Osteoblast (primary cell): ENCODE measurements at regions not wholly inside any gene's neighbourhood (a gene's known extent, or its start where the extent isn't known, plus 50 kb on each side); places are given as distances from the start of the nearest gene placed in this dataset.
"Not testable (repeated sequence)": the region's sequence is repeated elsewhere in the genome, so short reads cannot be mapped to it uniquely, and the experiment has no call there.

Experiments used
- DNase-seq: peaks from one replicate; pipeline ENCODE4 v3.0.0; 2011; ENCODE audit warnings: low spot score, mixed read lengths; ENCODE audit not compliant: insufficient read length; ENCODE audit errors: missing footprints
- H2AFZ ChIP-seq: 2 replicates; pipeline ENCODE4 v1.6.0; 2011; ENCODE audit warnings: mild to moderate bottlenecking, low read length
- H3K27ac ChIP-seq: 2 replicates; pipeline ENCODE4 v1.5.1; 2011; ENCODE audit warnings: mild to moderate bottlenecking, low read depth, low read length, moderate library complexity
- H3K27me3 ChIP-seq: 2 replicates; pipeline ENCODE4 v1.6.0; 2012; ENCODE audit warnings: mild to moderate bottlenecking, control low read depth, inconsistent platforms, low read length, moderate library complexity; ENCODE audit not compliant: insufficient read depth
- H3K36me3 ChIP-seq: 2 replicates; pipeline ENCODE4 v1.5.1; 2011; ENCODE audit warnings: mild to moderate bottlenecking, low read length, control low read depth, moderate library complexity; ENCODE audit not compliant: insufficient read depth
- H3K4me1 ChIP-seq: 2 replicates; pipeline ENCODE4 v1.5.1; 2011; ENCODE audit warnings: mild to moderate bottlenecking, low read length, control low read depth, moderate library complexity; ENCODE audit not compliant: insufficient read depth
- H3K4me2 ChIP-seq: 2 replicates; pipeline ENCODE4 v1.6.0; 2011; ENCODE audit warnings: mild to moderate bottlenecking, low read length; ENCODE audit not compliant: insufficient read depth
- H3K4me3 ChIP-seq: fragments of 200-600 bp; sonication (generic); 3 replicates; pipeline ENCODE4 v1.5.1; 2012; ENCODE audit warnings: mild to moderate bottlenecking, low read length, inconsistent platforms; ENCODE audit not compliant: insufficient read depth
- H3K79me2 ChIP-seq: 2 replicates; pipeline ENCODE4 v1.6.0; 2012; ENCODE audit warnings: mild to moderate bottlenecking, low read length, control low read depth, inconsistent platforms; ENCODE audit not compliant: insufficient read depth
- H3K9me3 ChIP-seq: 2 replicates; pipeline ENCODE4 v1.5.1; 2011; ENCODE audit warnings: low read depth, low read length, control low read depth
- H4K20me1 ChIP-seq: 2 replicates; pipeline ENCODE4 v1.6.0; 2012; ENCODE audit warnings: mild to moderate bottlenecking, low read length, control low read depth; ENCODE audit not compliant: insufficient read depth
- TF ChIP-seq, protein P1 (sequence below): IDR thresholded peaks from 2 replicates; pipeline ENCODE4 v1.5.1; 2011; ENCODE audit warnings: mild to moderate bottlenecking, low read depth, low read length, moderate library complexity; ENCODE audit errors: extremely low read depth

DNA sequence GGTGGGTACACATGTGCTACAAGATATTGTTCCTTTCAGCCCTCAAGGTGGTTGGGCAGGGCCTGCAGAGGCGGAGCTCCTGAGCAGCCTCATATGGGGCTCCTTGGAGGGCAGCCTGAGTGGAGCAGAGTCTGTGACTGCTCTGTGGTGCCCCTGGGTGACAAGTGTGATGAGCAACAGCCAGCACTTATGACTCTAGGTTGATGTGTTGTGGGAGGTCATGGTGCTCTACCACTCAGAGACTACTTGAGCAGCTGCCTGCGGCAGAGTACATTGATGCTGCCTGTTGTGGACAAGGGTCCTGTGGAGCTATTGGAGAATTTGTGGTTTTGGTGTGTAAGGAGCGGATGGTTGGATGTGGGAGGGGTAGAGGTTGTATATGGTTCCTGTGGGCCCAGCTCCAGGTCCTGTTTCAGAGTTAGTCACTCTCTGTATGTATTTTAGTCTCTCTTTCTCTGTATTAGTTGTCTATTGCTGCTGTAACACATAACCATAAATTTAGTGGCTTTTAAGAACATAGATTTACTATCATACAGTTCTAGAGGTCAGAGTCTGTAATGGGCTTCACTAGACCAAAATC is 141.3 kb downstream of the SREK1 start:
- Histone ChIP-seq H3K27me3 (no peaks in the 10 kb centered on the region), H3K9me3 (no peaks in the 10 kb centered on the region), H3K27ac (no peak overlapping the region), H3K4me3 (no peak overlapping the region), H3K4me1 (no peaks in the 10 kb centered on the region), H3K36me3 (no peaks in the 10 kb centered on the region), H3K4me2 (no peak overlapping the region), H3K79me2 (no peaks in the 10 kb centered on the region), H2AFZ (no peak overlapping the region), H4K20me1 (no peaks in the 10 kb centered on the region)
- no peak for DNase-seq
- TF ChIP-seq, protein P1, sequence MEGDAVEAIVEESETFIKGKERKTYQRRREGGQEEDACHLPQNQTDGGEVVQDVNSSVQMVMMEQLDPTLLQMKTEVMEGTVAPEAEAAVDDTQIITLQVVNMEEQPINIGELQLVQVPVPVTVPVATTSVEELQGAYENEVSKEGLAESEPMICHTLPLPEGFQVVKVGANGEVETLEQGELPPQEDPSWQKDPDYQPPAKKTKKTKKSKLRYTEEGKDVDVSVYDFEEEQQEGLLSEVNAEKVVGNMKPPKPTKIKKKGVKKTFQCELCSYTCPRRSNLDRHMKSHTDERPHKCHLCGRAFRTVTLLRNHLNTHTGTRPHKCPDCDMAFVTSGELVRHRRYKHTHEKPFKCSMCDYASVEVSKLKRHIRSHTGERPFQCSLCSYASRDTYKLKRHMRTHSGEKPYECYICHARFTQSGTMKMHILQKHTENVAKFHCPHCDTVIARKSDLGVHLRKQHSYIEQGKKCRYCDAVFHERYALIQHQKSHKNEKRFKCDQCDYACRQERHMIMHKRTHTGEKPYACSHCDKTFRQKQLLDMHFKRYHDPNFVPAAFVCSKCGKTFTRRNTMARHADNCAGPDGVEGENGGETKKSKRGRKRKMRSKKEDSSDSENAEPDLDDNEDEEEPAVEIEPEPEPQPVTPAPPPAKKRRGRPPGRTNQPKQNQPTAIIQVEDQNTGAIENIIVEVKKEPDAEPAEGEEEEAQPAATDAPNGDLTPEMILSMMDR: no peak

DNA sequence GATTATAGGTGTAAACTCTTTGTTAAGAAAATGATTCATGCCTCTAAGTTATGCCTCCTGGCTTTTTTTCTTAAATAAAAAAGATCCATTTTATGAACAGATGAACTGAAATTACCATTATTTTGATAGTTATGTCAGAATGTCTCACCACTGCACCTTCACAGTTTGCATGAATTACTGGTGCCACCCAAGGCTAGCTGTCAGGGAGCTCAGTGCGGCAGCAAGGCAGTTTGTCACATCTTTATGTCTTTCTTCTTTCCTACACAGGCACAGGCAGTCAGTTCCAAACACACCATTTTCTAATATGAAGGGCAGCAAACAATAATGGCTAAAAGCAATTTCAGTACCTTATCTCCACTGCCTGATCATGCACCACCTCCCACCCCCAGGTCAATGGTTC is 147.7 kb downstream of the SREK1 start:
- H3K79me2 ChIP-seq: no peaks in the 10 kb centered on the region
- DNase-seq: no peak
- no peaks in the 10 kb centered on the region for H3K9me3 ChIP-seq
- TF ChIP-seq, protein P1: no peak
- no peaks in the 10 kb centered on the region for H3K4me1 ChIP-seq
- H3K27me3 ChIP-seq: peaks cover 3% of the 10 kb centered on the region
- H3K36me3 ChIP-seq: no peaks in the 10 kb centered on the region
- H3K4me3 ChIP-seq: no peak overlapping the region
- no peak overlapping the region for H2AFZ ChIP-seq
- H4K20me1 ChIP-seq: no peaks in the 10 kb centered on the region
- H3K27ac ChIP-seq: no peak overlapping the region
- H3K4me2 ChIP-seq: no peak overlapping the region

DNA sequence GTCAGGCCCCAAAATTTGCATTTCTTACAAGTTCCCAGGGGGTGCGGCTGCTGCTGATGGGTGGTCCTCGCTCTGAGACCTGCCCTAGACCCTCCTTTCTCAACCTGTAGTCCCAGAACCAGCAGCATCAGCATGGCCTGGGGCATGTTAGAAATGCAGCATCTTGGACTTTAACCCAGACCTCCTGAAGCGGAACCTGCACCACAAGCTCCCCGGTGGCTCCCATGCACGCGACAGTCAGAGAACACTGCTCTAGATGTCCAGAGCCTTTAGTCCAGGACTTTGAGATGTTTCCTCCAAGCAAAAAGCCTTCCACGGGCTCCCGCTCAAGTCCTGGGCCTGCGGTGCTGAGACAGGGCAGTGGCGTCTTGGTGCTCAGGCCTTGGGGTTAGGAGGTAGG is 149.8 kb downstream of the SREK1 start:
- H3K4me2 ChIP-seq, H4K20me1 ChIP-seq, H3K9me3 ChIP-seq, H3K36me3 ChIP-seq, H3K4me3 ChIP-seq, H3K79me2 ChIP-seq, H3K27ac ChIP-seq, DNase-seq, H3K4me1 ChIP-seq, H3K27me3 ChIP-seq, H2AFZ ChIP-seq: not testable (repeated sequence)

DNA sequence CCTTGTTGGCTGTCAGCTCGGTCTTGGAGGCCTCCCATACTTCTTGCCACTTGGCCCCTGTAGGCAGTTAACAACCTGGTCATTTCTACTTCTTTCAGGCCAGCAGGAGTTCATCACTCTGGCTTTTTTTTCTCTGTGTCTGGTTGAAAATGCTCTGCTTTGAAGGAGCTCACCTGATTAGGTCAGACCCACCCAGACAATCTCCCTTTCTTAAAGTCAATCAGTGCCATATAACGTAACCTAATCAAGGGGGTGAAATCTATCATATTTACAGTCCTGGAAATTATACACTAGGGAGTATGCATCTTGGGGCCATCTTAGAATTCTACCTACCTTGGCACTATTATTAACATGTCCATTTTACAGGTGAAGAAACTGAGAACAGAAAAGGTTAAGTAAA is 155.4 kb downstream of the SREK1 start:
- peaks cover 12% of the 10 kb centered on the region for H3K27me3 ChIP-seq
- no peaks in the 10 kb centered on the region for H3K9me3 ChIP-seq
- no peaks in the 10 kb centered on the region for H3K79me2 ChIP-seq
- TF ChIP-seq, protein P1: no peak
- H3K4me1 ChIP-seq: no peaks in the 10 kb centered on the region
- no peaks in the 10 kb centered on the region for H4K20me1 ChIP-seq
- no peaks in the 10 kb centered on the region for H3K36me3 ChIP-seq
- no peak for DNase-seq
- no peak overlapping the region for H3K4me3 ChIP-seq
- no peak overlapping the region for H2AFZ ChIP-seq
- no peak overlapping the region for H3K4me2 ChIP-seq
- no peak overlapping the region for H3K27ac ChIP-seq

DNA sequence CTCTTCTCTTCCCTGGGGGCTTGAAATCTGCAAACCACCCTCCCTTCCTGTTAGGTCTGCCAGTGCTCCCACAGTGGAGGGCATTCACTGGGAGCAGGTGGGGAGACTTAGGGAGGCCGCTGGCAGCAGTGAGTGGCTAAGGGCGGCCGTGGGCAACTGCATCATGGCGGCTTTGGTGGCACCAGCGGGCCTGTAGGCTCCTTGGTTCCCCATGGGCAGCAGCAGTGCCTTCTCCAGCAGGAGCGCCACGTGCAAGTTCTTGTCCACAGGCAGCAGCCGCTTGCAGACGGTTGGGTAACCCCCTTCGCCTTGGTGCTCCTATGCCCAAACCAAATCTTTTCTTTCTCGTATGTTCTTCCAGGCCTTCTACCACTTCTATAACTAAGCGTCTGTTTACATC is 158.2 kb downstream of the SREK1 start:
- Histone ChIP-seq H3K79me2 (no peaks in the 10 kb centered on the region), H3K27ac (no peak overlapping the region), H3K4me2 (no peak overlapping the region), H2AFZ (no peak overlapping the region), H4K20me1 (no peaks in the 10 kb centered on the region), H3K27me3 (peaks cover 16% of the 10 kb centered on the region), H3K9me3 (no peaks in the 10 kb centered on the region), H3K4me1 (no peaks in the 10 kb centered on the region), H3K4me3 (no peak overlapping the region), H3K36me3 (no peaks in the 10 kb centered on the region)
- no peak for DNase-seq
- TF ChIP-seq, protein P1: no peak
